H54 (cell line): ENCODE measurements at regions not wholly inside any gene's neighbourhood (a gene's known extent, or its start where the extent isn't known, plus 50 kb on each side); places are given as distances from the start of the nearest gene placed in this dataset.

Source experiments
- DNase-seq: peaks from one replicate; pipeline ENCODE4 v3.0.0; 2011; ENCODE audit warnings: low spot score, mixed read lengths; ENCODE audit not compliant: insufficient read length
- FAIRE-seq: peaks from 3 replicates; lab custom pipeline; 2011; peaks lifted over from hg19 to GRCh38; lab: Jason Lieb, UNC
- POLR2A ChIP-seq: IDR thresholded peaks from 2 replicates; pipeline ENCODE4 v1.6.1; 2011; ENCODE audit warnings: low read depth, mild to moderate bottlenecking, low read length

- FAIRE-seq (peak; percentile 61), DNase-seq (no peak)
- TF ChIP-seq POLR2A = no peak
These were observed 209.6 kb upstream of the KRR1 start for GRCh38 chr12:75720812-75721641.

GRCh38 chr12:75717902-75718301 is 206.5 kb upstream of the KRR1 start:
- no peak for TF ChIP-seq POLR2A
- FAIRE-seq (no peak), DNase-seq (no peak)

- FAIRE-seq = peak; percentile 43
- no peak for TF ChIP-seq POLR2A
These were observed 205.0 kb upstream of the KRR1 start for GRCh38 chr12:75716291-75717025.

DNA sequence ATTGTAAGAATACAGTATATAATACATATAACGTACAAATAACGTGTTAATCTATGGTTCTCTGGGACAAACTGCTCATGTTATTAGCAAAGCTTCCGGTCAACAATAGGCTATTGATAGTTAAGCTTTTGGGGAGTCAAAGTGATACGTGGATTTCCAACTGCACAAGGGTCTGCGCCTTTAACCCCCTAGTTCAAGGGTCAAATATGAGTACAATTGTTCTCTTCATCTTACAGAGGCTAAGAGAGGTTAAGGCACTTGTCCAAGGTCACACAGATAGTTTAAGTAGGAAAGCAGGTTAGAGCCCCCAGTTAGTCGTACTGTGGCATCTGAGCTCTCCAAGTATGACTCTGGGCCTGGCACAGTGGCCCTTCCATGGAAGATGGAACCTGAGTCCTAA is 204.3 kb upstream of the KRR1 start:
- no peak for TF ChIP-seq POLR2A
- no peak for DNase-seq
- FAIRE-seq = no peak

More at GRCh38 chr12:75716291-75717025, 205.0 kb upstream of the KRR1 start:
- DNase-seq = no peak

DNA sequence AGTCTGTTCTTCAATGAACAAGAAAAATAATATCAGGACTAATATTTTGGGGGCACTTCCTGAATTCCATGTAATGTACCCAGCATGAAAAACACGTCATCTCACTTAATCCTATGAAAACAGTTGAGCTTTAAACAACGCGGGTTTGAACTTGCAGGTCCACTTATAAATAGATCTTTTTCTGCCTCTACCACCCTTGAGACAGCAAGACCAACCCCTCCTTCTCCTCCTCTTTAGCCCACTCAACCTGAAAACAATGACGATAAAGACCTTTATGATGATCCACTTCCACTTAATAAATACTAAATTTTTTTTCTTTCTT is 203.9 kb upstream of the KRR1 start:
- FAIRE-seq = no peak
- no peak for TF ChIP-seq POLR2A
- no peak for DNase-seq

GRCh38 chr12:75714462-75715322 is 203.3 kb upstream of the KRR1 start:
- FAIRE-seq (peak; percentile 53), DNase-seq (no peak)
- TF ChIP-seq POLR2A = no peak

DNA sequence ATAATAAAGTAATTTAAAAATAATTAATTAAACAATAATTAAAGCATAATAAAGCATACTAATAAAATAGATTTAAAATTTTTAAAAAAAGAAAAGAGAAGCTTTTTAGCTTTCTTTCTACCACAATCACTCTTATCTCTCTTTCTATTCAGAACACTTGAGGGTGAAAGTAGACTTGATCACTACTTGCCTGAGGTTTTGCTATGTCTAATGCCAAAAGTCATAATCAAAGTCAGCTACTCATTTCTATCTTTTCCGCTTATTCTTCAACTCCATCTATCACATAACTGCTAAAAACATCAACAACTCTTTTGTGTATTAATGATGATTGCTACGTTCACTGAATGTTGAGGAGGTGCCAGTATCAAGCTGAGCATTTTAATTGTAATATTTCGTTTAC is 202.0 kb upstream of the KRR1 start:
- FAIRE-seq = peak; percentile 50
- no peak for TF ChIP-seq POLR2A
- no peak for DNase-seq

DNA sequence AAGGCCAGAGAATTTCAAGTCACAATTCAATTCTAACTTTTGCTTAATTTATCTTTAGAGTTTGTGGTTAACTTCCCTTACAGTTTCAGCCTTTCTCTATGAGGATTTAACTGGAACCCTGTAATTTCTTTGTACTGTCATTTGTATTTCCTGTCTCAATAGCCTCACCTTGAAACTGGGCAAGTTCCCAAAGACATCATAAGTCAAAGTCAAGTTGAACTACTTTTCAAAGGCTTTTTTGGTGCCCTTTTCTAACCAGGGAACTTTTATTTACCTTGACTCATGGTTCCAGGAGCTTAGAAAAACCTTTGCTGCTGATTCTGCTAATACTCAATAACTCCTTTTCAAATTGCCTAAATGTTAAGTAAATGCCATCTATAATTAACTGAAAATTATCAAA is 200.8 kb upstream of the KRR1 start:
- peak; percentile 88 for FAIRE-seq
- no peak for TF ChIP-seq POLR2A
- no peak for DNase-seq

DNA sequence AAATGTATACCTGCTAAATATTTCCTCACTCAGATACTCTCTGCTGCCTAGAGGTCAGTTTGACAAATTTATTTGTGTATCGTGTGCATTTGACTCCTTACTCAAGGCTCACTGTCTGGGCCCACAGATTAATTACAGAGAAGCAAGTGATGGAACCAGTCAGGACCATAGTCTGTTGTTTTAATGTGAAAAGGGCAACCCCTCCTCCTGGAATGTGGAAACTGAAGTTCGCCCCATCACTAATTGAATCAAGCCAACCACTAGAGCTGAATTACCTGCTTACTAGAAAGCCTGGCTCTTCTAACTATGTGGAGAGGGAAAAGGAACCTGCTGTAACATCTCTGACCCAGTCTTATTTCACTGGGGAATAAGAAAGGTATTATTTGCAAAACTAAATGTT is 199.9 kb upstream of the KRR1 start:
- DNase-seq (no peak), FAIRE-seq (peak; percentile 68)
- no peak for TF ChIP-seq POLR2A

DNA sequence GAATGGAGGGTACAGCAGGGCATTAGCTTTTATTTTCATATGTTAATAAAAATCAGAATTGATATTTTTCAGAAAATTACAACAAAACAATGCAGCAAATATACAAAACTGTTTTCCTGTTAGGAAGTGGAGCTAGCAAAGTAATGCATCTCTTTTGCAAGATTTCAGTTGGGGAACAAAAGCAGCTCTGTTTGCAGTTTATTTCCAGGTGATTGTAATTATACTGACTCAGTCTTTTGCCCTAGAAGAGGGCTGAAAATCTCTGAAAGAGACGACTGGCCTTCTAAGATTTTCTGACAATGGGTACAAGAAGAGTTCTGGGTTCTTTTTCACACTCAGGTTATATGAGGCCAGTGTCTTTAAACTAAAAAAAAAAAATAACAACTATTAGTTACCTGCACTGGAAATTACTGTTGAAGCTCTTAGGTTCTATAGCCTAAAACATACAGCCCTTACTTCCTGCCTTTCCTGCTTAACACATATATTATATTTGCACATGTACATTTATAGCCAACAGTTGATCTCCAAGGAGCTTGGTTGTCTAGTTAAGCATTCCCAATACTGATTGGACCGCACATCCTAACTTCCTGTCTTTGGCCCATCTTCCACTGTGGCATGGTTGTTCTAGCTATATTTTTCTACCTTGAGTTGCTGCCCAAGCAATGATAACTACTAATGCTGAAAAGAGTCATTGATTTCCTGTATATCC is 199.1 kb upstream of the KRR1 start:
- no peak for TF ChIP-seq POLR2A
- FAIRE-seq (peak; percentile 69), DNase-seq (no peak)

DNA sequence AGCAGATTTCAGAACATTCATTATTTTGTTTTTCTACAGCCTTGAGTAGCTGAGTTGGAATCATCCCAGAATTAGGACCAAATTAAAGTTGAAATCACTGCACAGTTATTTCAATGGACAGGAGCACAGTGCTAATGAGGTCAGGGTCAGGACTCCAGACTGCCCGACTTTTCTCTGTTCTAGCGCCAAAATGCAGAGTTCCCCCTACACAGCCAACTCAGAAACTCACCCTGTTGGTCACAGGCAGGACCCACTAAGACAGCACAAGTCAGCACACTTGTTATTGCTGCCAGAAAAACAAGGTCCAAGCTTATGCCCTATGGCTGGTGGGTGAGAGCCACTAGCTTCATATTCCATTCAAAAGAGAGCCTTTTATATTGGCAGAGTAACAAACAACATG is 198.1 kb upstream of the KRR1 start:
- FAIRE-seq (peak; percentile 68), DNase-seq (no peak)
- no peak for TF ChIP-seq POLR2A

DNA sequence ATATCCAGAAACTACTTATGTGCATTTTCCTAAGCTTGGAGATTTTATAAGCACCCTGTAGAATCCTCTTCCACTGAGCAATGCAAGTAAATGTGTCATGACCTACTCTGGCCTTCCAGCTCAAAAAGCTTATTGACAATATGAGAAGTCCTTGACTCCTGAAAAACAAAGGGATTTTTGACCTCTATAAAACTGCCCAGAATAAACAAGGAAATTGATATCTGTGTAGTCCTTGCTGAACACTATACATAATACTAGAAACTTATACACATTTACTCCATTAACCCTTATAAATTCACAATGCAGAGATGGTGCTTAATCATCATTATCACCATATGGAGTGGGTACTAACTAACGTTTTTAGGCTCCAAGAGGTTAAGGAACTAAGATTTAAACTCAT is 197.4 kb upstream of the KRR1 start:
- DNase-seq = no peak
- peak; percentile 58 for FAIRE-seq
- no peak for TF ChIP-seq POLR2A

GRCh38 chr12:75707983-75708382 is 196.6 kb upstream of the KRR1 start:
- FAIRE-seq (no peak), DNase-seq (no peak)
- no peak for TF ChIP-seq POLR2A
